GM19043 (cell line): ENCODE measurements at regions not wholly inside any gene's neighbourhood (a gene's known extent, or its start where the extent isn't known, plus 50 kb on each side); places are given as distances from the start of the nearest gene placed in this dataset.

Source experiments
- ATAC-seq: cut with Tn5 transposase; IDR thresholded peaks from one replicate; pipeline ENCODE4 v1.9.1; 2021; ENCODE audit warnings: low read depth; ENCODE audit not compliant: unreplicated experiment

GRCh38 chr12:14249368-14249767 lies 116.1 kb upstream of the ATF7IP start:
- no peak for ATAC-seq

GRCh38 chr12:14252697-14253096 lies 112.8 kb upstream of the ATF7IP start:
- no peak for ATAC-seq

GRCh38 chr12:14253496-14253895 lies 112.0 kb upstream of the ATF7IP start:
- no peak for ATAC-seq

- no peak for ATAC-seq
Measured at GRCh38 chr12:14254781-14255180, 110.7 kb upstream of the ATF7IP start.

GRCh38 chr12:14256121-14256520 lies 109.4 kb upstream of the ATF7IP start:
- ATAC-seq, result no peak

- ATAC-seq, result no peak
Measured at GRCh38 chr12:14256555-14257169, 108.8 kb upstream of the ATF7IP start.

GRCh38 chr12:14257303-14257733 lies 108.2 kb upstream of the ATF7IP start:
- ATAC-seq, result no peak

- no peak for ATAC-seq
Measured at GRCh38 chr12:14257734-14258574, 107.5 kb upstream of the ATF7IP start.

- ATAC-seq, result no peak
Measured at GRCh38 chr12:14258575-14258940, 106.9 kb upstream of the ATF7IP start.

- no peak for ATAC-seq
Measured at GRCh38 chr12:14259481-14260010, 105.9 kb upstream of the ATF7IP start.

GRCh38 chr12:14260011-14260993 lies 105.2 kb upstream of the ATF7IP start:
- ATAC-seq, result no peak

- ATAC-seq, result no peak
Measured at GRCh38 chr12:14261096-14261495, 104.4 kb upstream of the ATF7IP start.

GRCh38 chr12:14261861-14262260 lies 103.6 kb upstream of the ATF7IP start:
- ATAC-seq, result no peak

- ATAC-seq, result no peak
Measured at GRCh38 chr12:14262771-14263511, 102.5 kb upstream of the ATF7IP start.

- ATAC-seq, result no peak
Measured at GRCh38 chr12:14263742-14264141, 101.7 kb upstream of the ATF7IP start.

GRCh38 chr12:14264316-14264715 lies 101.2 kb upstream of the ATF7IP start:
- ATAC-seq, result no peak

- ATAC-seq, result no peak
Measured at GRCh38 chr12:14264778-14265177, 100.7 kb upstream of the ATF7IP start.

- ATAC-seq, result no peak
Measured at GRCh38 chr12:14268120-14268515, 97.4 kb upstream of the ATF7IP start.

- ATAC-seq, result no peak
Measured at GRCh38 chr12:14270392-14270791, 95.1 kb upstream of the ATF7IP start.
